Caco-2 (cell line): ENCODE measurements at regions not wholly inside any gene's neighbourhood (a gene's known extent, or its start where the extent isn't known, plus 50 kb on each side); places are given as distances from the start of the nearest gene placed in this dataset.

ENCODE experiments used
- BruUV-seq: library from RNA; stranded (reverse); fragments of 400-500 nt; replicated peaks from 2 replicates; lab custom pipeline; 2021; lab: Mats Ljungman, UMichigan
- CTCF ChIA-PET: fragments of 300-600 bp; sonication (Branson Sonifier 250); formaldehyde crosslinking; loops from one replicate; lab custom pipeline; 2022; ENCODE audit warnings: antibody characterized with exemption; lab: Charles Lee
- POLR2A ChIA-PET: fragments of 300-600 bp; sonication (Branson Sonifier 250); formaldehyde crosslinking; loops from one replicate; lab custom pipeline; 2022; ENCODE audit warnings: antibody characterized with exemption; lab: Charles Lee
- DNase-seq, 2 experiments: peaks; one replicate each; pipeline versions ENCODE4 v3.0.0 to v3.0.0-alpha.2; 2020 to 2022
- H3K27me3 ChIP-seq: replicated peaks from 2 replicates; pipeline ENCODE4 v1.6.0; 2011; ENCODE audit warnings: low read length; ENCODE audit not compliant: control insufficient read depth, insufficient read depth
- H3K36me3 ChIP-seq: 2 replicates; pipeline ENCODE4 v1.5.1; 2011; ENCODE audit warnings: low read length; ENCODE audit not compliant: control insufficient read depth, insufficient read depth
- H3K4me1 ChIP-seq: fragments of 250-450 bp; sonication (Bioruptor Pico); 2 replicates; pipeline ENCODE4 v1.5.1; 2020; ENCODE audit warnings: mild to moderate bottlenecking
- H3K4me3 ChIP-seq: 2 replicates; pipeline ENCODE4 v1.5.1; 2011; ENCODE audit warnings: low read depth, mild to moderate bottlenecking, control low read depth, low read length
- H3K9me3 ChIP-seq: fragments of 250-450 bp; sonication (Bioruptor Pico); 2 replicates; pipeline ENCODE4 v1.5.1; 2020; ENCODE audit warnings: mild to moderate bottlenecking, moderate library complexity
- H3K27ac Mint-ChIP-seq: one replicate; pipeline ENCODE4 v1.8.0; 2022; ENCODE audit warnings: mixed read lengths; ENCODE audit not compliant: unreplicated experiment
- H3K27me3 Mint-ChIP-seq: one replicate; pipeline ENCODE4 v1.8.0; 2022; ENCODE audit warnings: mixed read lengths; ENCODE audit not compliant: insufficient read depth, unreplicated experiment
- H3K36me3 Mint-ChIP-seq: one replicate; pipeline ENCODE4 v1.8.0; 2022; ENCODE audit warnings: mild to moderate bottlenecking, mixed read lengths; ENCODE audit not compliant: insufficient read depth, unreplicated experiment
- H3K4me1 Mint-ChIP-seq: one replicate; pipeline ENCODE4 v1.8.0; 2022; ENCODE audit warnings: low read depth, mixed read lengths; ENCODE audit not compliant: unreplicated experiment
- H3K4me3 Mint-ChIP-seq: one replicate; pipeline ENCODE4 v1.8.0; 2022; ENCODE audit warnings: mild to moderate bottlenecking, moderate library complexity, mixed read lengths; ENCODE audit not compliant: unreplicated experiment
- H3K9me3 Mint-ChIP-seq: one replicate; pipeline ENCODE4 v1.8.0; 2022; ENCODE audit warnings: mixed read lengths; ENCODE audit not compliant: unreplicated experiment
- intact Hi-C: fragments of 100-400 bp; cut with micrococcal nuclease; formaldehyde crosslinking; loops from one replicate; pipeline ENCODE4 v1.10.0; 2022; ENCODE audit not compliant: unreplicated experiment
- TF ChIP-seq, protein P1 (sequence below), 2 experiments: fragments of 200-600 bp in 1 of 2; IDR thresholded peaks; 1 replicate in 1 of 2; 2 replicates in 1 of 2; pipeline versions ENCODE4 v1.5.1 to v1.8.0; 2011 to 2022; ENCODE audit warnings: antibody characterized with exemption in 1 of 2, control low read depth in 1 of 2, inconsistent platforms in 1 of 2, low read depth in 1 of 2, low read length in 1 of 2, mild to moderate bottlenecking in 1 of 2, moderate library complexity in 1 of 2; ENCODE audit not compliant: insufficient read depth in 1 of 2, severe bottlenecking in 1 of 2, unreplicated experiment in 1 of 2

GRCh38 chr14:87756661-87757060, 236.3 kb downstream of the GALC start:
- BruUV-seq = no TSS peak
- Histone ChIP-seq H3K9me3 (no peaks in the 10 kb centered on the region), H3K4me1 (no peaks in the 10 kb centered on the region), H3K36me3 (no peaks in the 10 kb centered on the region), H3K27me3 (no peaks in the 10 kb centered on the region), H3K4me3 (no peak overlapping the region)
- Mint-ChIP-seq H3K9me3 (no peaks in the 10 kb centered on the region), H3K36me3 (no peaks in the 10 kb centered on the region), H3K4me1 (no peaks in the 10 kb centered on the region), H3K27me3 (peaks cover 10% of the 10 kb centered on the region), H3K27ac (no peak overlapping the region), H3K4me3 (no peak overlapping the region)
- ChIA-PET POLR2A (no interaction called here), CTCF (interaction anchor here (0.6 kb wide), 1 partner anchor 383 kb away, joined by 5 read pairs; no protein-coding TSS in a partner anchor)
- DNase-seq = no peak
- intact Hi-C loops = no loop called here
- TF ChIP-seq, protein P1, sequence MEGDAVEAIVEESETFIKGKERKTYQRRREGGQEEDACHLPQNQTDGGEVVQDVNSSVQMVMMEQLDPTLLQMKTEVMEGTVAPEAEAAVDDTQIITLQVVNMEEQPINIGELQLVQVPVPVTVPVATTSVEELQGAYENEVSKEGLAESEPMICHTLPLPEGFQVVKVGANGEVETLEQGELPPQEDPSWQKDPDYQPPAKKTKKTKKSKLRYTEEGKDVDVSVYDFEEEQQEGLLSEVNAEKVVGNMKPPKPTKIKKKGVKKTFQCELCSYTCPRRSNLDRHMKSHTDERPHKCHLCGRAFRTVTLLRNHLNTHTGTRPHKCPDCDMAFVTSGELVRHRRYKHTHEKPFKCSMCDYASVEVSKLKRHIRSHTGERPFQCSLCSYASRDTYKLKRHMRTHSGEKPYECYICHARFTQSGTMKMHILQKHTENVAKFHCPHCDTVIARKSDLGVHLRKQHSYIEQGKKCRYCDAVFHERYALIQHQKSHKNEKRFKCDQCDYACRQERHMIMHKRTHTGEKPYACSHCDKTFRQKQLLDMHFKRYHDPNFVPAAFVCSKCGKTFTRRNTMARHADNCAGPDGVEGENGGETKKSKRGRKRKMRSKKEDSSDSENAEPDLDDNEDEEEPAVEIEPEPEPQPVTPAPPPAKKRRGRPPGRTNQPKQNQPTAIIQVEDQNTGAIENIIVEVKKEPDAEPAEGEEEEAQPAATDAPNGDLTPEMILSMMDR (IDR thresholded peaks at IDR 0.05; ENCODE audit: insufficient read depth in 1 of 2, low read depth in 1 of 2, low read length in 1 of 2, severe bottlenecking in 1 of 2, unreplicated experiment in 1 of 2) = no peak

DNA sequence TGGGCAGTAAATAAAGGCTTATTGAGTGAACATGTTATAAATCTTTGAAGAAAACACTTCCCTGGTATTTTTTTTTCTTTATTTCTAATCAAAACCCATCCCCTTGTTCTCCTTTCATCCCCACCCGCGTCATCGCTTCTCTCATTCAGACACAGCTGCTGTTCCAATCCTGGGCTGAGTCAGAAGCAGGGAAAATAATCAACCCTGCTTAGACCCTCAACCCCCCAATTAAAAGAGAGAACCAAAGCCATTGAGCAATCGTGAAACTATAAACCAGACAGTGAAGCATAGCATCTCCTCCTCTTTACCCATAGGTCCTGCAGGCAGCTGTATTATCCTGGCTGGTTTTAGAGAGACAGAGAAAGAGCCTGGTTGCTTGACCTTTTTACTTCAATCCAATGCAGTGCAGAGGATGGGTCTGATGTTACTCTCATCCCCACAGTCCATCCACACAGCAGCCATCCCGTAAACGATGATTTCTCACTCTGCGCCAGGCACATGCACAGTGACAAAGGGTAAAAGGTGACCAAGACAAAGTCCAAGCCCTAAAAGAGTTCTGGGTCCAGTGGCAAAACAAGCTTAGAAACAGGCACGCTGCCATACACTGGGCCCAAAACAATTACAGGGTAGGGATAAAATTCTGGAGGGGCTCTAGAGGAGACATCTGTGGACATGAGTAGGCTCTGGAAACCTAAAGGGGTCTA, 238.3 kb downstream of the GALC start:
- Histone ChIP-seq H3K9me3 (no peaks in the 10 kb centered on the region), H3K4me3 (no peak overlapping the region), H3K4me1 (no peaks in the 10 kb centered on the region), H3K36me3 (no peaks in the 10 kb centered on the region), H3K27me3 (no peaks in the 10 kb centered on the region)
- DNase-seq = no peak
- Mint-ChIP-seq H3K4me3 (no peak overlapping the region), H3K4me1 (no peaks in the 10 kb centered on the region), H3K36me3 (no peaks in the 10 kb centered on the region), H3K27me3 (peaks cover 16% of the 10 kb centered on the region), H3K27ac (no peak overlapping the region), H3K9me3 (no peaks in the 10 kb centered on the region)
- CTCF ChIA-PET = no interaction called here
- no TSS peak for BruUV-seq
- intact Hi-C loops = no loop called here
- POLR2A ChIA-PET = no interaction called here
- TF ChIP-seq, protein P1 (IDR thresholded peaks at IDR 0.05; ENCODE audit: insufficient read depth in 1 of 2, low read depth in 1 of 2, low read length in 1 of 2, severe bottlenecking in 1 of 2, unreplicated experiment in 1 of 2) = no peak

- intact Hi-C loops = no loop called here
- Mint-ChIP-seq H3K4me3 (no peak overlapping the region), H3K27me3 (peaks cover 9% of the 10 kb centered on the region), H3K36me3 (no peaks in the 10 kb centered on the region), H3K9me3 (no peaks in the 10 kb centered on the region), H3K4me1 (no peaks in the 10 kb centered on the region), H3K27ac (no peak overlapping the region)
- ChIA-PET CTCF (no interaction called here), POLR2A (no interaction called here)
- BruUV-seq = no TSS peak
- DNase-seq = no peak
- no peaks in the 10 kb centered on the region for H3K4me1 ChIP-seq
- H3K36me3 ChIP-seq = no peaks in the 10 kb centered on the region
- H3K9me3 ChIP-seq = no peaks in the 10 kb centered on the region
- no peak overlapping the region for H3K4me3 ChIP-seq
- TF ChIP-seq, protein P1 (IDR thresholded peaks at IDR 0.05; ENCODE audit: insufficient read depth in 1 of 2, low read depth in 1 of 2, low read length in 1 of 2, severe bottlenecking in 1 of 2, unreplicated experiment in 1 of 2) = no peak
- no peaks in the 10 kb centered on the region for H3K27me3 ChIP-seq
These were observed 244.4 kb downstream of the GALC start for GRCh38 chr14:87748558-87748957.
